Neural crest cell (in vitro differentiated cells): ENCODE measurements at regions not wholly inside any gene's neighbourhood (a gene's known extent, or its start where the extent isn't known, plus 50 kb on each side); places are given as distances from the start of the nearest gene placed in this dataset.

Experiments used
- DNase-seq: peaks from one replicate; pipeline ENCODE4 v3.0.0; 2021; ENCODE audit warnings: low read depth, mixed read lengths, low spot score
- H3K27ac Mint-ChIP-seq: one replicate; pipeline ENCODE4 v1.8.0; 2021; ENCODE audit warnings: mild to moderate bottlenecking, mixed read lengths; ENCODE audit not compliant: unreplicated experiment
- H3K27me3 Mint-ChIP-seq: 2 replicates; pipeline ENCODE4 v1.8.0; 2021; ENCODE audit warnings: low read depth, mild to moderate bottlenecking, mixed read lengths
- H3K36me3 Mint-ChIP-seq: 2 replicates; pipeline ENCODE4 v1.8.0; 2021; ENCODE audit warnings: low read depth, mild to moderate bottlenecking, mixed read lengths
- H3K4me1 Mint-ChIP-seq: 2 replicates; pipeline ENCODE4 v1.8.0; 2021; ENCODE audit warnings: mixed read lengths
- H3K4me3 Mint-ChIP-seq: one replicate; pipeline ENCODE4 v1.8.0; 2021; ENCODE audit warnings: mild to moderate bottlenecking, mixed read lengths
- H3K9me3 Mint-ChIP-seq: 2 replicates; pipeline ENCODE4 v1.8.0; 2021; ENCODE audit warnings: mixed read lengths
- TF ChIP-seq, protein P1 (sequence below): fragments of 200-600 bp; sonication (generic); conservative IDR thresholded peaks from 2 replicates; pipeline ENCODE4 v1.5.0; 2021; ENCODE audit warnings: antibody characterized with exemption, mild to moderate bottlenecking

DNA sequence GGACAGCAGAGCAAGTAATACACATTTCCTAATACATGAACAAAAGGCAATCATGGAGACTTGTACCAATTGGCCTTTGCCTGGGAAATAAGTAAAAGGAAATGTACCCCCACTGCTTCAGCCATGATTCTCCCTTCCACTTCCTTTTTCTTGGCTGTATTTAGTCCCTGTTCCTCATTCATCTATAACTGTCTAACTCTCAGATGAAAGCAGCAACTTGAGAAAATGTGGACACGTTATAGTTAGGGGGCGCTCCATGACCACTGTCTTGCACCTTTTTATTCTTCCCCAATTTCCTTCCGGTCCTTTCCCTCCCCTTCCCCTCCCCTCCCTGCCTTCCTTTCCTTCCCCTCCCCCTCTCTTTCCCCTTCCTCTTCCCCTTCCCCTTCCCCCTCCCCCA, 61.3 kb upstream of the BARX2 start:
- Mint-ChIP-seq H3K27me3 (no peaks in the 10 kb centered on the region), H3K4me1 (peaks cover 51% of the 10 kb centered on the region), H3K9me3 (peaks cover 2% of the 10 kb centered on the region), H3K27ac (no peak overlapping the region), H3K4me3 (no peak overlapping the region), H3K36me3 (no peaks in the 10 kb centered on the region)
- TF ChIP-seq, protein P1, sequence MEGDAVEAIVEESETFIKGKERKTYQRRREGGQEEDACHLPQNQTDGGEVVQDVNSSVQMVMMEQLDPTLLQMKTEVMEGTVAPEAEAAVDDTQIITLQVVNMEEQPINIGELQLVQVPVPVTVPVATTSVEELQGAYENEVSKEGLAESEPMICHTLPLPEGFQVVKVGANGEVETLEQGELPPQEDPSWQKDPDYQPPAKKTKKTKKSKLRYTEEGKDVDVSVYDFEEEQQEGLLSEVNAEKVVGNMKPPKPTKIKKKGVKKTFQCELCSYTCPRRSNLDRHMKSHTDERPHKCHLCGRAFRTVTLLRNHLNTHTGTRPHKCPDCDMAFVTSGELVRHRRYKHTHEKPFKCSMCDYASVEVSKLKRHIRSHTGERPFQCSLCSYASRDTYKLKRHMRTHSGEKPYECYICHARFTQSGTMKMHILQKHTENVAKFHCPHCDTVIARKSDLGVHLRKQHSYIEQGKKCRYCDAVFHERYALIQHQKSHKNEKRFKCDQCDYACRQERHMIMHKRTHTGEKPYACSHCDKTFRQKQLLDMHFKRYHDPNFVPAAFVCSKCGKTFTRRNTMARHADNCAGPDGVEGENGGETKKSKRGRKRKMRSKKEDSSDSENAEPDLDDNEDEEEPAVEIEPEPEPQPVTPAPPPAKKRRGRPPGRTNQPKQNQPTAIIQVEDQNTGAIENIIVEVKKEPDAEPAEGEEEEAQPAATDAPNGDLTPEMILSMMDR, result no peak
- no peak for DNase-seq

DNA sequence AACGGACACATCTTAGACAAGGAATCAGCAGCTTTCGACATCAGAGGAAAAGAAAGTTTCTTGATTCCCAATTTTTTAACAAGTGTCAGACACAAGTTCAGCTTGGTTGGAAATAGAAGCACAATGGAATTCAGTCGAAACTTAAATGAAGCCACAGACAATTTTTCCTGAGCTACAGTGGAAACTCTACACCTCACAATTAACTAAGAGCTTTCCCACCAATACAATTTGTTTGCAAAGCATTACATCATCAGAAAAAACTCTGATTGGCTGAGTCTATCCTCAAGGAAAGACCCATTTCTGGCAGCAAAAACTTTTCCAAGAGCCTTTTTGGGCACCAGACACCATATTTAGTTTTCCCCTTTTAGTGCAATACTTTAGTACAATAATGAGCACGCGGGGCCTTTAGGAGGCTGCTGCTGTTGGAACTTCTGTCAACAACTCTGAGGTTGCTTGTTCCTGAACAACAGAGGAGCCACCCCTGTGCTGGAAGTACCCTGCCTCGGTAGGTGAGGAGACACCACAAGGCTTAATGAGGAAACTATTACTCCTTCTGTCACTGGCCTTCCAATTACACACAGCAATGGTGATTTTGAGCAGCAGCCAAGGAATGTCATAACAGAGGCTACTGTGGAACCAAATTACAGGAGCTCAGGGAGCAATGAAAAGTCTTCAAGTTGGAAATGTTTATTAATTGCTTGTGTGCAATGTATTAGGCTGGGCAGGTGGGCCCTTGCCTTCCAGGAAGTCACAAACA, 61.9 kb upstream of the BARX2 start:
- Mint-ChIP-seq H3K4me1 (peaks cover 44% of the 10 kb centered on the region), H3K36me3 (no peaks in the 10 kb centered on the region), H3K4me3 (no peak overlapping the region), H3K27me3 (no peaks in the 10 kb centered on the region), H3K27ac (no peak overlapping the region), H3K9me3 (peaks cover 7% of the 10 kb centered on the region)
- TF ChIP-seq, protein P1, result no peak
- DNase-seq, result no peak

DNA sequence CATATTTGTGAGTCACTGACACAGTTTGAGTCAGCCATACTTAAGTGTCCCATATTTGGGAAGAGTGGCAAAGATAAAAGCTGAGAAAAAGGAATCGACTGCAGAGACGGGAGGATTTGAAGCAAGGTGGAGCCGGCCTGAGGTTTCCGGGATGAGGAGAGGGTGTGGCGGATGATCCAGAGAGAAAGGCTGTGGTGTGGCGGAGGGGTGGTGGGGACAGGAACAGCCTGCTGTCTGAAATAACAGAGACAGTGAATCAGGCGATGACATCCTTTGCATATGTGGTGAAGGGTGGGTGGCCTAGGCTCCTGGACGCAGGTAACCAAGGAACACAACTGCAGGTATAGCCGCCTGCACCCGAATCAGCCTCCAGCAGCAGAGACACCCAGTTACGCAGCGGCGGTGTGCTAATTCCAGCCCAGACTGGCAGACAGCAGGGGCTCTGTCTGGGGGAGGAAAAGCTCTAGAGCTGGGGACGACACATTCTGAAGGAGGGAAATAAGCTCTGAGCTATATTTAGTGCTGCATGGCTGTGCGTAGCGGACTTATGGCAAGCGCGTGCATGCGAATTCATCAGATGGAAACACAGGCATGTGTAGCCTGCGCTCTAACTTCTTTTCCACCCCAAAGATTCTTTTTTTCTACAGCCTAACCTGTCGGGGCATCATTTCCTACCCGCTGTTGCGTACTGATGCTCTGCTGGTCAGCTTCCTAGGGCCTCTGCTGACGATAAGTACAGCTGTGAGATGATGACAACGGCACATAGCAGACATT, 62.7 kb upstream of the BARX2 start:
- TF ChIP-seq, protein P1, result no peak
- peak overlapping the region; percentile 63 for H3K27ac Mint-ChIP-seq
- H3K4me1 Mint-ChIP-seq, result peaks cover 37% of the 10 kb centered on the region
- DNase-seq, result no peak
- peaks cover 7% of the 10 kb centered on the region for H3K9me3 Mint-ChIP-seq
- no peaks in the 10 kb centered on the region for H3K36me3 Mint-ChIP-seq
- no peaks in the 10 kb centered on the region for H3K27me3 Mint-ChIP-seq
- no peak overlapping the region for H3K4me3 Mint-ChIP-seq

DNA sequence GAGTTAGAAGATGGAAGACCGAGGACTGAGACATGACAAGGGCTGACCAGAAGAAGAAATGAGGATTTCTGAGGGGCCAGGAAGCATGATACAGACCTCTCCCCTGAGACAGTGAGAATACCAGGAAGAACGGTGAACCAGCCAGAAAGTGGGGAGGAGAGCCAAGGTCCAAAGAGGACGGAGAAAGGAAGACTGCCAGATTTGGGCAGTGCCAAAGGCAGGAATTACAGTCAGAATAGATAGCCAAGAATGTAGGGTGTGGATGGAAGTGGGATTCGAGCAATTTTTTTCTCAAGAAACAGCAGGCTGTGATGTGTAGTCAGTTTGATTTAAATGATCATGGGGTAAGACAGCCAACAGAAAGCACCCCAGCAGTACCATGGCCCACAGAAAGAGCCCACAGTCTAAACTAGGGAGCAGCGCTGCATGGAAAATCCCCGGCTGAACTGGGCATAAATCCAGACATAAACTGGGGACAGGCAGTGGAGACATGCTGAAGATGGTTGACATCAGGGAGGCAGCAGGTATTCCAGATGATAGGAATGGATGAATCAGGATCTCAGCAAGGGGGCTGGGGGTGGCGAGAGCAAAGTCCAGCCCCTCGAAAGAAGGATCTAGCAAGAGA, 67.3 kb upstream of the BARX2 start:
- Mint-ChIP-seq H3K9me3 (peaks cover 14% of the 10 kb centered on the region), H3K4me1 (peaks cover 10% of the 10 kb centered on the region), H3K27me3 (no peaks in the 10 kb centered on the region), H3K36me3 (no peaks in the 10 kb centered on the region), H3K4me3 (no peak overlapping the region), H3K27ac (no peak overlapping the region)
- no peak for DNase-seq
- TF ChIP-seq, protein P1, result no peak

DNA sequence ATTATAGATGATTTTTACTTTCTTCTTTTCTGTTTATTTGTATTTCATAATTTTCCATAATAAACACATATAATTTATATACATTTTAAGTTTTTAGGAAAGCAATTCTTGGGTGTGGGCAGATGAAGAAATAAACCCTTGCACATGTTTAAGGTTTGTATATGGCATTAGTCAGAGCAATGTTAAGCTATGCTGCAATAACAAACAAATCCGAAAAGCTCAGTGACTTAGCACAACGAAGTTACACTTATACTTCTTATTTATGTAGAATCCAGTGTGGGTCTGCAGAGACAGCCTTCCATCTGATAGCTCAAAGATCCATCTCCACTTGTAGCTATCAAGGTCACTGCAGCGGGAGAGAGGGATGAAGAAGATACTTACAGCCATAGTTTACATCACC, 68.5 kb upstream of the BARX2 start:
- no peaks in the 10 kb centered on the region for H3K36me3 Mint-ChIP-seq
- no peaks in the 10 kb centered on the region for H3K27me3 Mint-ChIP-seq
- TF ChIP-seq, protein P1, result no peak
- H3K4me1 Mint-ChIP-seq, result no peaks in the 10 kb centered on the region
- no peak overlapping the region for H3K27ac Mint-ChIP-seq
- no peak overlapping the region for H3K4me3 Mint-ChIP-seq
- peaks cover 14% of the 10 kb centered on the region for H3K9me3 Mint-ChIP-seq
- no peak for DNase-seq
